SJSA1 (cell line): ENCODE measurements at regions not wholly inside any gene's neighbourhood (a gene's known extent, or its start where the extent isn't known, plus 50 kb on each side); places are given as distances from the start of the nearest gene placed in this dataset.
"Not testable (repeated sequence)": the region's sequence is repeated elsewhere in the genome, so short reads cannot be mapped to it uniquely, and the experiment has no call there.

Source experiments
- DNase-seq, 2 experiments: peaks; one replicate each; pipeline ENCODE4 v3.0.0-alpha.2; 2015 to 2020; ENCODE audit warnings: low spot score in 2 of 2, low read depth in 1 of 2
- H3K27ac ChIP-seq: fragments of 250-450 bp; sonication (Bioruptor Pico); 2 replicates; pipeline ENCODE4 v1.5.1; 2020; ENCODE audit warnings: mild to moderate bottlenecking, moderate library complexity
- H3K27me3 ChIP-seq: fragments of 250-450 bp; sonication (Bioruptor Pico); replicated peaks from 2 replicates; pipeline ENCODE4 v1.5.1; 2020; ENCODE audit warnings: mild to moderate bottlenecking, moderate library complexity
- H3K36me3 ChIP-seq: fragments of 250-450 bp; sonication (Bioruptor Pico); 2 replicates; pipeline ENCODE4 v1.5.1; 2020; ENCODE audit warnings: mild to moderate bottlenecking
- H3K4me1 ChIP-seq: fragments of 250-450 bp; sonication (Bioruptor Pico); replicated peaks from 2 replicates; pipeline ENCODE4 v1.6.1; 2021; ENCODE audit warnings: mild to moderate bottlenecking
- H3K4me3 ChIP-seq: fragments of 250-450 bp; sonication (Bioruptor Pico); 2 replicates; pipeline ENCODE4 v1.5.1; 2020; ENCODE audit warnings: mild to moderate bottlenecking
- H3K9me3 ChIP-seq: fragments of 250-450 bp; sonication (Bioruptor Pico); replicated peaks from 2 replicates; pipeline ENCODE4 v1.5.1; 2020; ENCODE audit warnings: mild to moderate bottlenecking

DNA sequence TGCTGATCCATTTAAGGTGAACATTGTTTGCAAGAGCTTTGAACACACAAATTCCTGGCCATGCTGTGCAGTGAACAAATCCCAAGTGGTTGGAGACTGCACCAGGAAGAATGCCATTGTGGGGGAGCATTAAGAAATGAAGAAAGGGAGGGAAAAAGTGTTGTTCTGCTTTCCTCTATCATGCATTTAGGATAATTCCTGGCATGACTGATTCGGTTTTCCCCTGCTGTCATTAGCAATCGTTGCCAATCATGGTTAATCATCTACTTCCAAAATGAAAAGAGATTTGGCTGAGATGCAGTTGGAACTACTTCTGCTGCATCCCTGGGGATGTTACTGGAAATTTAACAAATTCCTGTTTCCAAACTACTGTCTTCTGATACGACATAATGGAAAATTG lies 73.7 kb upstream of the ZPLD1 start:
- Histone ChIP-seq H3K4me1 (no peaks in the 10 kb centered on the region), H3K36me3 (no peaks in the 10 kb centered on the region), H3K4me3 (no peak overlapping the region), H3K9me3 (no peaks in the 10 kb centered on the region), H3K27me3 (no peaks in the 10 kb centered on the region), H3K27ac (no peak overlapping the region)
- DNase-seq = no peak

DNA sequence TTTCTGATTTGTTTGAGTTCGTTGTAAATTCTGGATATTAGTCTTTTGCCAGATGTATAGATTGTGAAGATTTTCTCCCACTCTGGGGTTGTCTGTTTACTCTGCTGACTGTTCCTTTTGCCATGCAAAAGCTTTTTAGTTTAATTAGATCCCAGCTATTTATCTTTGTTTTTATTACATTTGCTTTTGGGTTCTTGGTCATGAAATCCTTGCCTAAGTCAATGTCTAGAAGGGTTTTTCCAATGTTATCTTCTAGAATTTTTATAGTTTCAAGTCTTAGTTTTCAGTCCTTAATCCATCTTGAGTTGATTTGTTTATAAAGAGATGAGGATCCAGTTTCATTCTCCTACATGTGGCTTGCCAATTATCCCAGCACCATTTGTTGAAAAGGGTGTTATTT lies 68.7 kb upstream of the ZPLD1 start:
- H3K27me3 ChIP-seq, H3K4me1 ChIP-seq, H3K4me3 ChIP-seq, H3K9me3 ChIP-seq, H3K27ac ChIP-seq, H3K36me3 ChIP-seq, DNase-seq: not testable (repeated sequence)

DNA sequence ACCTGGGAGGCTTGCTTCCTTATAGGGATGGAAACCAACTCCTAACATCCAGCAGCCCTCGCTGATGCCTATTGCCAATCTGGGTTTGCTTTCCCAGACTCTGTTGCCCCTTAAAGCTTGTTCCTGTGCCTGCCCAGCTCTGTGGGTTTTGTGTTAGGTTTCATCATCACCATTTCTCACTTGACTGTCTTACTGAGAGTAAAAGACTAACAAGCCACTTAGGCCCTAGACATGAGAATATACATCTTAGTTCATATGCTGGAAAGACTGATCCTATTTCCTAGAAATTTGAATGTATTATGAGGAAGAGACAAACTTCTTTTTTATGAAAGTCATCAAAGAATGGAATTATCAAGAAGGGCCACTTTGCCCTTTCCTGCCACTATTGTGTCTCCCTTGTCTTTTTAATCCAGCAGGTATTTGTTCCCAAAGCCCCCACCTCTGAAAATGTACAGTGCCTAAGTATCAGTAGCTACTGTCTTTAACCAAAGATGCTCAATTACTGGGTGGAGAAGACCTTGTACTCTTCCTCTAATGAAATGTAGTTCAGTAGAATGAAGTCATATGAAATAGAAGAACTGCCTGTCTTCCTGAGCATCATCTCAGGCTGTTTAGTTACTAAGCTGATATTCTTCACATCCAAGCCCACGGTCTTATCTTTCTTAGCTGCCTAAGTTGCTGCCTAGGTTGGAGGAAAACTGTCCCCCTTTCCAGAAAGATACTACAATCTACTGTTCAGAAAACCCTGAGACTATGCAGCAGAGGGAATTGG lies 59.8 kb upstream of the ZPLD1 start:
- no peaks in the 10 kb centered on the region for H3K4me1 ChIP-seq
- H3K4me3 ChIP-seq = no peak overlapping the region
- no peak for DNase-seq
- no peaks in the 10 kb centered on the region for H3K27me3 ChIP-seq
- H3K9me3 ChIP-seq = no peaks in the 10 kb centered on the region
- no peak overlapping the region for H3K27ac ChIP-seq
- no peaks in the 10 kb centered on the region for H3K36me3 ChIP-seq

DNA sequence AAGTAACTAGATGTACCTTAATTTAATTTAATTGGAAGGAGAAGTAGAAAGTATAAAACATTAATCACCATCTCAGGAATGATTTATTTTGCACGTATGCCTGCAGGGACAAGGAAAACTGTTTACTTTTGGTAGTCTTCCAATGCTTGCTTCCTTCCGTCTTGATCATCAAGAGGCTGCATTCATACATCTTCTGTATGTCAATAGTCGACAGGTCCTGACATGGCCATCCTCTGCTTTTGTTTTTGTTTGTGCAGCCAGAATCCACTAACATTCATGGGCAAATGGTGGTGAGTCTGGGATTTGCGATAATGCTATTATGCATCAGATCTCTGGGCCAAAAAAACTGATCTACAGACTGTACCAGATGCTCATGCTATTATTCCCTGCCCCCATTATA lies 56.6 kb upstream of the ZPLD1 start:
- no peaks in the 10 kb centered on the region for H3K9me3 ChIP-seq
- H3K36me3 ChIP-seq = no peaks in the 10 kb centered on the region
- DNase-seq = no peak
- H3K4me1 ChIP-seq = no peaks in the 10 kb centered on the region
- H3K4me3 ChIP-seq = no peak overlapping the region
- H3K27me3 ChIP-seq = no peaks in the 10 kb centered on the region
- H3K27ac ChIP-seq = no peak overlapping the region

DNA sequence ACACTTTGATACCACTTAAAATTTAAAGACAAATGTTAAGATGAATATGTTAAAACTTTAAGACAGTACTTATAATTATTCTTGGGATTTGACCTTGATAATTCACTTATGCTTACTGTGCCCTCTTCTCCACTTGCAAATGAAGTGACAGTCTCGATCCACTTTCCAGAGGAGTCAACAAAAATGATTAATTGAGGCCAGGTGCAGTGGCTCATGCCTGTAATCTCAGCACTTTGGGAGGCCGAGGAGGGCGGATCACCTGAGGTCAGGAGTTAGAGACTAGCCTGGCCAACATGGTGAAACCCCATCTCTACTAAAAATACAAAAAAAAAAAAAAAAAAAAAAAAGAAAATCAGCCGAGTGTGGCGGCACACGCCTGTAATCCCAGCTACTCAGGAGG lies 52.6 kb upstream of the ZPLD1 start:
- not testable (repeated sequence) for H3K27ac ChIP-seq, H3K27me3 ChIP-seq, H3K36me3 ChIP-seq, H3K4me1 ChIP-seq, H3K4me3 ChIP-seq, DNase-seq, H3K9me3 ChIP-seq
